ENCODE measurements at regions not wholly inside any gene's neighbourhood (a gene's known extent, or its start where the extent isn't known, plus 50 kb on each side); places are given as distances from the start of the nearest gene placed in this dataset.

DNA sequence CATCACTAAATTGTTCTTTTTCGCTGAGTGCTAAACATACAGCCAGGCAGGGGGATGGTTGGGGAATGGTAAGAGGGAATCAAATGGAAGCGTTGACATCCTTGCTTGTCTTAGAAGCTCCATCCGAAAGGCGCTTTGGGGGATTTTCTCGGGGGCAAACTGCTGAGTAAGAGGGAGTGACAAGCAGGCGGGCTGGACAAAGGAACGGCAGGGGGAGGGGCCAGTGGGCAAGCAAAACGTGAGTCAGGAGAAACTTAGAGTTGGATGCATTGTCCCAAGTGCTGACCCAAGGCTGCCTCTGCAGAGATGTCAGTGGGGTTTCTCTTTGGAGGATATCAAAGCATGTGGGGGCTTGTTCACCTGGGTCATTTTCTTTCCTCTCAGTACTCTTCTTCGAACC is 480.5 kb downstream of the VRK1 start:
- no peak for DNase-seq (ENCODE audit: low read depth in 1 of 2, low spot score in 1 of 2)
- H3K4me3 ChIP-seq (replicated peaks; ENCODE audit: insufficient read depth, low read length), result no peak overlapping the region
- TF ChIP-seq, protein P1, sequence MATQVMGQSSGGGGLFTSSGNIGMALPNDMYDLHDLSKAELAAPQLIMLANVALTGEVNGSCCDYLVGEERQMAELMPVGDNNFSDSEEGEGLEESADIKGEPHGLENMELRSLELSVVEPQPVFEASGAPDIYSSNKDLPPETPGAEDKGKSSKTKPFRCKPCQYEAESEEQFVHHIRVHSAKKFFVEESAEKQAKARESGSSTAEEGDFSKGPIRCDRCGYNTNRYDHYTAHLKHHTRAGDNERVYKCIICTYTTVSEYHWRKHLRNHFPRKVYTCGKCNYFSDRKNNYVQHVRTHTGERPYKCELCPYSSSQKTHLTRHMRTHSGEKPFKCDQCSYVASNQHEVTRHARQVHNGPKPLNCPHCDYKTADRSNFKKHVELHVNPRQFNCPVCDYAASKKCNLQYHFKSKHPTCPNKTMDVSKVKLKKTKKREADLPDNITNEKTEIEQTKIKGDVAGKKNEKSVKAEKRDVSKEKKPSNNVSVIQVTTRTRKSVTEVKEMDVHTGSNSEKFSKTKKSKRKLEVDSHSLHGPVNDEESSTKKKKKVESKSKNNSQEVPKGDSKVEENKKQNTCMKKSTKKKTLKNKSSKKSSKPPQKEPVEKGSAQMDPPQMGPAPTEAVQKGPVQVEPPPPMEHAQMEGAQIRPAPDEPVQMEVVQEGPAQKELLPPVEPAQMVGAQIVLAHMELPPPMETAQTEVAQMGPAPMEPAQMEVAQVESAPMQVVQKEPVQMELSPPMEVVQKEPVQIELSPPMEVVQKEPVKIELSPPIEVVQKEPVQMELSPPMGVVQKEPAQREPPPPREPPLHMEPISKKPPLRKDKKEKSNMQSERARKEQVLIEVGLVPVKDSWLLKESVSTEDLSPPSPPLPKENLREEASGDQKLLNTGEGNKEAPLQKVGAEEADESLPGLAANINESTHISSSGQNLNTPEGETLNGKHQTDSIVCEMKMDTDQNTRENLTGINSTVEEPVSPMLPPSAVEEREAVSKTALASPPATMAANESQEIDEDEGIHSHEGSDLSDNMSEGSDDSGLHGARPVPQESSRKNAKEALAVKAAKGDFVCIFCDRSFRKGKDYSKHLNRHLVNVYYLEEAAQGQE (IDR thresholded peaks at IDR 0.05; ENCODE audit: insufficient replicate concordance, low read depth), result no peak
- TF ChIP-seq POLR2AphosphoS5 (IDR thresholded peaks at IDR 0.05; ENCODE audit: low read depth), result no peak
- no peak for TF ChIP-seq CTCF (IDR thresholded peaks at IDR 0.05; ENCODE audit: insufficient read depth, low read length)
- TF ChIP-seq SPI1 (IDR thresholded peaks at IDR 0.05; ENCODE audit: borderline replicate concordance, low read depth), result no peak
- TF ChIP-seq GABPA (IDR thresholded peaks at IDR 0.05; ENCODE audit: low read depth), result no peak

DNA sequence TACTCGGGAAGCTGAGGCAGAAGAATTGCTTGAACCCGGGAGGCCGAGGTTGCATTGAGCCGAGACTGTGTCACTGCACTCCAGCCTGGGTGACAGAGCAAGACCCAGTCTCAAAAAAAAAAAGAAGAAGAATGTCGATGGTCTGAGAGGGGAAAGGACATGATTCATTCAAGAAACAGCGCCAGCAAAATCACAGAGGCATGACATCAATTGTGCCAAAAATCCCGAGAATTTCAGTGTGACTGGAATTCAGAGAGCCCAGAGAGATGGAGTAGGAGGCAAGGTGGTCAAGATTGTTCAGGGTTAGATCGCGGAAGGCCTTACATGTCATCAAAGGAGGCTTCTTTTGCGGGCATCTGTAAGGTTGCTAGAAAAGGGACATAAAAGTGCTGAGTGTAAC is 483.3 kb downstream of the VRK1 start:
- TF ChIP-seq CTCF (IDR thresholded peaks at IDR 0.05; ENCODE audit: insufficient read depth, low read length) (no peak), GABPA (IDR thresholded peaks at IDR 0.05; ENCODE audit: low read depth) (no peak), POLR2AphosphoS5 (IDR thresholded peaks at IDR 0.05; ENCODE audit: low read depth) (no peak), SPI1 (IDR thresholded peaks at IDR 0.05; ENCODE audit: borderline replicate concordance, low read depth) (no peak)
- TF ChIP-seq, protein P1 (IDR thresholded peaks at IDR 0.05; ENCODE audit: insufficient replicate concordance, low read depth), result no peak
- Histone ChIP-seq H3K27ac (replicated peaks) (no peak overlapping the region), H3K4me3 (replicated peaks; ENCODE audit: insufficient read depth, low read length) (no peak overlapping the region), H3K27me3 (ENCODE audit: insufficient read depth, poor library complexity, severe bottlenecking) (peaks cover 4% of the 10 kb centered on the region)
- DNase-seq (ENCODE audit: low read depth in 1 of 2, low spot score in 1 of 2), result no peak

More for the DNA sequence above, 480.5 kb downstream of the VRK1 start:
- Histone ChIP-seq H3K27ac (replicated peaks) (no peak overlapping the region), H3K27me3 (ENCODE audit: insufficient read depth, poor library complexity, severe bottlenecking) (peaks cover 4% of the 10 kb centered on the region)

DNA sequence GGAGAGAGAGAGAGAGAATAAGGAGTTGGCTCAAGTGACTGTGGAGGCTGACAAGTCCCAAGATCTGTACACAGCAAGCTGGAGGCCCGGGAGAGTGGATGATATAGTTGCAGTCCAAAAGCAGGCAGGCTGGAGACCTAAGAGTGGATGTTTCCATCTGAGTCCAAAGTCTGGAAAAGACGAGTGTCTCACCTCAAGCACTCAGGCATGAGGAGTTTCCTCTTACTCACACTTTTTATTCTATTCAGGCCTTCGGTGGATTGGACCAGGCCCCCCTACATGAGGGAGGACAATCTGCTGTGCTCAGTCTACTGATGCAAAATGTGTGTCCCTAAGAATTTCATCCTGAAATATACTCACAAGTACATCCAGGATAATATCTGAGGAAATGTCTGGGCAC is 484.6 kb downstream of the VRK1 start:
- no peak for DNase-seq (ENCODE audit: low read depth in 1 of 2, low spot score in 1 of 2)
- Histone ChIP-seq H3K27me3 (ENCODE audit: insufficient read depth, poor library complexity, severe bottlenecking) (peaks cover 3% of the 10 kb centered on the region), H3K27ac (replicated peaks) (no peak overlapping the region), H3K4me3 (replicated peaks; ENCODE audit: insufficient read depth, low read length) (no peak overlapping the region)
- TF ChIP-seq POLR2AphosphoS5 (IDR thresholded peaks at IDR 0.05; ENCODE audit: low read depth) (no peak), GABPA (IDR thresholded peaks at IDR 0.05; ENCODE audit: low read depth) (no peak), CTCF (IDR thresholded peaks at IDR 0.05; ENCODE audit: insufficient read depth, low read length) (no peak), SPI1 (IDR thresholded peaks at IDR 0.05; ENCODE audit: borderline replicate concordance, low read depth) (no peak)
- TF ChIP-seq, protein P1 (IDR thresholded peaks at IDR 0.05; ENCODE audit: insufficient replicate concordance, low read depth), result no peak
